GM21737 (cell line): ENCODE measurements at regions not wholly inside any gene's neighbourhood (a gene's known extent, or its start where the extent isn't known, plus 50 kb on each side); places are given as distances from the start of the nearest gene placed in this dataset.
"Not testable (repeated sequence)": the region's sequence is repeated elsewhere in the genome, so short reads cannot be mapped to it uniquely, and the experiment has no call there.

Source experiments
- ATAC-seq: cut with Tn5 transposase; IDR thresholded peaks from one replicate; pipeline ENCODE4 v1.9.1; 2021; ENCODE audit warnings: mild to moderate bottlenecking, moderate library complexity; ENCODE audit not compliant: unreplicated experiment

- no peak for ATAC-seq
Measured at GRCh38 chr5:143947313-143947712, 135.4 kb downstream of the HMHB1 start.

- ATAC-seq, result no peak
Measured at GRCh38 chr5:143952809-143953208, 140.8 kb downstream of the HMHB1 start.

- no peak for ATAC-seq
Measured at GRCh38 chr5:143953851-143954250, 141.9 kb downstream of the HMHB1 start.

GRCh38 chr5:143955141-143955540, 143.2 kb downstream of the HMHB1 start:
- ATAC-seq, result no peak

GRCh38 chr5:143957455-143957854, 145.5 kb downstream of the HMHB1 start:
- ATAC-seq, result no peak

GRCh38 chr5:143962201-143962600, 150.2 kb downstream of the HMHB1 start:
- no peak for ATAC-seq

- no peak for ATAC-seq
Measured at GRCh38 chr5:143964919-143965318, 153.0 kb downstream of the HMHB1 start.

- ATAC-seq, result no peak
Measured at GRCh38 chr5:143966280-143966679, 154.3 kb downstream of the HMHB1 start.

GRCh38 chr5:143968071-143968878, 156.3 kb downstream of the HMHB1 start:
- ATAC-seq, result no peak

GRCh38 chr5:143970159-143970558, 158.2 kb downstream of the HMHB1 start:
- ATAC-seq, result no peak

- no peak for ATAC-seq
Measured at GRCh38 chr5:143972068-143972467, 160.1 kb downstream of the HMHB1 start.

- no peak for ATAC-seq
Measured at GRCh38 chr5:143976055-143976454, 164.1 kb downstream of the HMHB1 start.

- no peak for ATAC-seq
Measured at GRCh38 chr5:143977891-143978461, 166.0 kb downstream of the HMHB1 start.

GRCh38 chr5:143979044-143979690, 167.2 kb downstream of the HMHB1 start:
- no peak for ATAC-seq

GRCh38 chr5:143980506-143980905, 168.5 kb downstream of the HMHB1 start:
- no peak for ATAC-seq

- not testable (repeated sequence) for ATAC-seq
Measured at GRCh38 chr5:143982957-143983356, 171.0 kb downstream of the HMHB1 start.

GRCh38 chr5:143985832-143986515, 174.0 kb downstream of the HMHB1 start:
- no peak for ATAC-seq

GRCh38 chr5:143986516-143987212, 174.7 kb downstream of the HMHB1 start:
- ATAC-seq, result no peak

- no peak for ATAC-seq
Measured at GRCh38 chr5:143987264-143987663, 175.3 kb downstream of the HMHB1 start.

GRCh38 chr5:143987751-143988560, 176.0 kb downstream of the HMHB1 start:
- ATAC-seq, result no peak
